Activated CD4-positive, alpha-beta T cell treated with anti-CD3 and anti-CD28 coated beads for 36 hours (primary cell): ENCODE measurements at regions not wholly inside any gene's neighbourhood (a gene's known extent, or its start where the extent isn't known, plus 50 kb on each side); places are given as distances from the start of the nearest gene placed in this dataset.

Experiments
- ATAC-seq: fragments of 200-7000 bp; cut with Tn5 transposase; one replicate; pipeline ENCODE4 v1.10.0; 2021; ENCODE audit warnings: mild to moderate bottlenecking, moderate library complexity
- CTCF ChIA-PET: fragments of 350-600 bp; sonication (Branson Sonifier 250); formaldehyde crosslinking; loops from one replicate; lab custom pipeline; 2021; ENCODE audit warnings: antibody characterized with exemption; lab: Charles Lee
- POLR2A ChIA-PET: fragments of 350-600 bp; sonication (Branson Sonifier 250); formaldehyde crosslinking; loops from one replicate; lab custom pipeline; 2021; ENCODE audit warnings: antibody characterized with exemption, inconsistent platforms; lab: Charles Lee
- DNase-seq: peaks from one replicate; pipeline ENCODE4 v3.0.0-alpha.2; 2020
- H3K27ac Mint-ChIP-seq: one replicate; pipeline ENCODE4 v1.8.0; 2021; ENCODE audit warnings: mixed read lengths
- H3K27me3 Mint-ChIP-seq: one replicate; pipeline ENCODE4 v1.8.0; 2021; ENCODE audit warnings: mixed read lengths
- H3K36me3 Mint-ChIP-seq: one replicate; pipeline ENCODE4 v1.8.0; 2021; ENCODE audit warnings: low read depth, mixed read lengths
- H3K4me1 Mint-ChIP-seq: one replicate; pipeline ENCODE4 v1.8.0; 2021; ENCODE audit warnings: mixed read lengths
- H3K4me3 Mint-ChIP-seq: one replicate; pipeline ENCODE4 v1.8.0; 2021; ENCODE audit warnings: mild to moderate bottlenecking, moderate library complexity, mixed read lengths
- H3K9me3 Mint-ChIP-seq: one replicate; pipeline ENCODE4 v1.8.0; 2021; ENCODE audit warnings: low read depth, mixed read lengths
- intact Hi-C, 2 experiments: fragments of 100-400 bp; cut with DNase I in 1 of 2; cut with micrococcal nuclease in 1 of 2; formaldehyde crosslinking; loops; one replicate each; pipeline versions ENCODE4 v1.14.2 to v1.15.1; 2022 to 2024; cut with DNase I, micrococcal nuclease

- intact Hi-C loops = no loop called here
- no peaks in the 10 kb centered on the region for H3K4me1 Mint-ChIP-seq
- H3K36me3 Mint-ChIP-seq = no peaks in the 10 kb centered on the region
- POLR2A ChIA-PET = no interaction called here
- no peak overlapping the region for H3K27ac Mint-ChIP-seq
- DNase-seq = no peak
- no peak overlapping the region for H3K4me3 Mint-ChIP-seq
- CTCF ChIA-PET = interaction anchor here (1.0 to 1.4 kb wide), 2 partner anchors 23 to 29 kb away, joined by 4 read pairs; no protein-coding TSS in a partner anchor
- H3K9me3 Mint-ChIP-seq = no peaks in the 10 kb centered on the region
- ATAC-seq = no peak
- peaks cover 10% of the 10 kb centered on the region for H3K27me3 Mint-ChIP-seq
Measured at GRCh38 chr7:12456506-12456905, 52.8 kb upstream of the VWDE start.

GRCh38 chr7:12458520-12459131 is 55.0 kb upstream of the VWDE start:
- H3K36me3 Mint-ChIP-seq = no peaks in the 10 kb centered on the region
- no peaks in the 10 kb centered on the region for H3K4me1 Mint-ChIP-seq
- no peak for DNase-seq
- H3K4me3 Mint-ChIP-seq = no peak overlapping the region
- ChIA-PET POLR2A (no interaction called here), CTCF (interaction anchor here (0.6 to 3.4 kb wide), 30 partner anchors 10 to 1136 kb away, joined by 3 to 77 read pairs (median 6); no protein-coding TSS in a partner anchor)
- H3K9me3 Mint-ChIP-seq = peaks cover 2% of the 10 kb centered on the region
- no peak overlapping the region for H3K27ac Mint-ChIP-seq
- peak; percentile 81 for ATAC-seq
- intact Hi-C loops = loop anchor here (1.0 kb wide), 2 partner anchors 32 to 38 kb away; no protein-coding TSS in a partner anchor
- peaks cover 12% of the 10 kb centered on the region for H3K27me3 Mint-ChIP-seq

- CTCF ChIA-PET = interaction anchor here (0.7 to 2.5 kb wide), 3 partner anchors 9 to 27 kb away, joined by 3 to 10 read pairs (median 9); no protein-coding TSS in a partner anchor
- H3K4me3 Mint-ChIP-seq = no peak overlapping the region
- peaks cover 2% of the 10 kb centered on the region for H3K9me3 Mint-ChIP-seq
- no peak for ATAC-seq
- POLR2A ChIA-PET = no interaction called here
- intact Hi-C loops = no loop called here
- H3K27me3 Mint-ChIP-seq = no peaks in the 10 kb centered on the region
- no peak overlapping the region for H3K27ac Mint-ChIP-seq
- no peak for DNase-seq
- H3K4me1 Mint-ChIP-seq = no peaks in the 10 kb centered on the region
- no peaks in the 10 kb centered on the region for H3K36me3 Mint-ChIP-seq
Measured at GRCh38 chr7:12467837-12468236, 64.2 kb upstream of the VWDE start.

- H3K4me3 Mint-ChIP-seq = no peak overlapping the region
- no peaks in the 10 kb centered on the region for H3K27me3 Mint-ChIP-seq
- no peak for DNase-seq
- H3K9me3 Mint-ChIP-seq = no peaks in the 10 kb centered on the region
- no peak for ATAC-seq
- ChIA-PET POLR2A (no interaction called here), CTCF (interaction anchor here (0.8 kb wide), 1 partner anchor 21 kb away, joined by 3 read pairs; no protein-coding TSS in a partner anchor)
- H3K36me3 Mint-ChIP-seq = no peaks in the 10 kb centered on the region
- no peak overlapping the region for H3K27ac Mint-ChIP-seq
- no peaks in the 10 kb centered on the region for H3K4me1 Mint-ChIP-seq
- intact Hi-C loops = no loop called here
Measured at GRCh38 chr7:12469568-12469967, 65.9 kb upstream of the VWDE start.

GRCh38 chr7:12470930-12471329 is 67.3 kb upstream of the VWDE start:
- intact Hi-C loops = no loop called here
- Mint-ChIP-seq H3K4me3 (no peak overlapping the region), H3K27me3 (no peaks in the 10 kb centered on the region), H3K4me1 (no peaks in the 10 kb centered on the region), H3K36me3 (no peaks in the 10 kb centered on the region), H3K9me3 (no peaks in the 10 kb centered on the region), H3K27ac (no peak overlapping the region)
- ChIA-PET CTCF (interaction anchor here (1.0 kb wide), 1 partner anchor 17 kb away, joined by 3 read pairs; no protein-coding TSS in a partner anchor), POLR2A (no interaction called here)
- no peak for DNase-seq
- no peak for ATAC-seq

GRCh38 chr7:12474035-12474434 is 70.4 kb upstream of the VWDE start:
- Mint-ChIP-seq H3K36me3 (no peaks in the 10 kb centered on the region), H3K27me3 (no peaks in the 10 kb centered on the region), H3K9me3 (no peaks in the 10 kb centered on the region), H3K4me1 (no peaks in the 10 kb centered on the region), H3K27ac (no peak overlapping the region), H3K4me3 (no peak overlapping the region)
- CTCF ChIA-PET = interaction anchor here (0.6 to 3.4 kb wide), 4 partner anchors 8 to 20 kb away, joined by 3 to 25 read pairs (median 9); no protein-coding TSS in a partner anchor
- intact Hi-C loops = no loop called here
- POLR2A ChIA-PET = no interaction called here
- ATAC-seq (no peak), DNase-seq (no peak)

- DNase-seq (no peak), ATAC-seq (no peak)
- CTCF ChIA-PET = interaction anchor here (0.6 to 3.4 kb wide), 6 partner anchors 10 to 1044 kb away, joined by 3 to 25 read pairs (median 4); no protein-coding TSS in a partner anchor
- Mint-ChIP-seq H3K27me3 (no peaks in the 10 kb centered on the region), H3K36me3 (no peaks in the 10 kb centered on the region), H3K4me1 (no peaks in the 10 kb centered on the region), H3K9me3 (no peaks in the 10 kb centered on the region), H3K27ac (no peak overlapping the region), H3K4me3 (no peak overlapping the region)
- intact Hi-C loops = no loop called here
- POLR2A ChIA-PET = no interaction called here
Measured at GRCh38 chr7:12475362-12476063, 71.8 kb upstream of the VWDE start.

- no peak overlapping the region for H3K27ac Mint-ChIP-seq
- no peaks in the 10 kb centered on the region for H3K27me3 Mint-ChIP-seq
- intact Hi-C loops = no loop called here
Measured at GRCh38 chr7:12477620-12478019, 74.0 kb upstream of the VWDE start.

GRCh38 chr7:12481722-12482121 is 78.1 kb upstream of the VWDE start:
- CTCF ChIA-PET = interaction anchor here (1.2 to 1.9 kb wide), 2 partner anchors 23 to 24 kb away, joined by 5 to 6 read pairs; no protein-coding TSS in a partner anchor
- H3K4me1 Mint-ChIP-seq = peaks cover 13% of the 10 kb centered on the region
- ATAC-seq (peak; percentile 84), DNase-seq (no peak)
- no peaks in the 10 kb centered on the region for H3K36me3 Mint-ChIP-seq
- H3K27me3 Mint-ChIP-seq = no peaks in the 10 kb centered on the region
- intact Hi-C loops = no loop called here
- no peak overlapping the region for H3K4me3 Mint-ChIP-seq
- no peaks in the 10 kb centered on the region for H3K9me3 Mint-ChIP-seq
- H3K27ac Mint-ChIP-seq = peak overlapping the region; percentile 66
- POLR2A ChIA-PET = no interaction called here

More at GRCh38 chr7:12477620-12478019, 74.0 kb upstream of the VWDE start:
- DNase-seq (no peak), ATAC-seq (peak; percentile 49)
- Mint-ChIP-seq H3K4me1 (peaks cover 11% of the 10 kb centered on the region), H3K36me3 (no peaks in the 10 kb centered on the region), H3K9me3 (no peaks in the 10 kb centered on the region), H3K4me3 (no peak overlapping the region)
- ChIA-PET POLR2A (no interaction called here), CTCF (interaction anchor here (1.0 to 3.4 kb wide), 4 partner anchors 11 to 44 kb away, joined by 3 to 25 read pairs (median 6); no protein-coding TSS in a partner anchor)

- CTCF ChIA-PET = interaction anchor here (1.0 to 3.3 kb wide), 3 partner anchors 11 to 29 kb away, joined by 3 to 17 read pairs (median 4); no protein-coding TSS in a partner anchor
Measured at GRCh38 chr7:12485845-12486244, 82.2 kb upstream of the VWDE start.

GRCh38 chr7:12488341-12488740 is 82.2 kb upstream of the SCIN start:
- ChIA-PET CTCF (interaction anchor here (0.7 to 1.6 kb wide), 8 partner anchors 9 to 54 kb away, joined by 3 to 33 read pairs (median 5); no protein-coding TSS in a partner anchor), POLR2A (no interaction called here)
- intact Hi-C loops = no loop called here
- Mint-ChIP-seq H3K27ac (no peak overlapping the region), H3K9me3 (no peaks in the 10 kb centered on the region), H3K36me3 (no peaks in the 10 kb centered on the region), H3K27me3 (peaks cover 2% of the 10 kb centered on the region), H3K4me3 (no peak overlapping the region), H3K4me1 (no peaks in the 10 kb centered on the region)
- DNase-seq (no peak), ATAC-seq (no peak)

More at GRCh38 chr7:12485845-12486244, 82.2 kb upstream of the VWDE start:
- ATAC-seq = no peak
- no peak for DNase-seq
- POLR2A ChIA-PET = no interaction called here
- Mint-ChIP-seq H3K36me3 (no peaks in the 10 kb centered on the region), H3K27me3 (peaks cover 2% of the 10 kb centered on the region), H3K4me3 (no peak overlapping the region), H3K4me1 (peaks cover 13% of the 10 kb centered on the region), H3K27ac (no peak overlapping the region), H3K9me3 (no peaks in the 10 kb centered on the region)
- intact Hi-C loops = no loop called here
